H1 (cell line): ENCODE measurements at regions not wholly inside any gene's neighbourhood (a gene's known extent, or its start where the extent isn't known, plus 50 kb on each side); places are given as distances from the start of the nearest gene placed in this dataset.

Experiments used
- KDM5A ChIP-seq: fragments of 200-600 bp; IDR thresholded peaks from 2 replicates; pipeline ENCODE4 v1.7.1; 2012; ENCODE audit warnings: mild to moderate bottlenecking, low read length, inconsistent platforms, mixed read lengths
- RFX5 ChIP-seq: IDR thresholded peaks from 2 replicates; pipeline ENCODE4 v1.6.1; 2011; ENCODE audit warnings: low read depth, low read length, improper control_type of control experiment, borderline replicate concordance
- SRF ChIP-seq: IDR thresholded peaks from 2 replicates; pipeline ENCODE4 v1.6.1; 2011; ENCODE audit warnings: mild to moderate bottlenecking, low read depth, low read length, moderate library complexity

GRCh38 chr11:130593064-130593463, 144.6 kb downstream of the ADAMTS15 start (continued):
- TF ChIP-seq RFX5 (no peak), SRF (no peak), KDM5A (no peak)
- TF ChIP-seq, all 59 proteins: peak for 0
